ENCODE measurements at regions not wholly inside any gene's neighbourhood (a gene's known extent, or its start where the extent isn't known, plus 50 kb on each side); places are given as distances from the start of the nearest gene placed in this dataset.

DNA sequence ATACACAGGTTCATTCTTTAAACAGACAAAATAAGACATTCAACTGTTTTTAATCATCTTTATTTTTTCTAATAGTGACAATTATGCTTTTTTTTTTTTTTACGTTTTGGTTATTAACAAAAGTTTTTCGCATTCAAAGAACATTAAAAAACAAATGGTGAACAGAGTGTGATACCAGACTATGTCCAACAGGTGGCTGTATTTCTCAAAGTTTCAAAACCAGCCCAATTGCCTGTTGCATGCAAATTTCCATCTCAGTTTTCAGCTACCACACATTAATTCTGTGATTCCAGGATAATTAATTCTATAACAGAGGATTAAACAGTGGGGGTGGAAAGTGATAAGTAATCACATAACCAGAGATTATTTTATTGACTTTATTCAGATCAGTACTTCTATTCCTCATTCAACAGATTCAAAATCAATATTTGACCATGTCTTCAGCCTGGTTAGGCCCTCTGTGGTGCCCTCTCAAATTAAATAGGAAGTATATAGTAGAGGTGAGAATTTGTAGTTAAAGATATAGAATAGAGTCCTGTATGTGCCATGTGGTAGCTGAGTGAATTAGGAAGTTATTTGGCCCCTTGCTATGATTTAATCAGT lies 122.2 kb upstream of the DCBLD2 start:
- Histone ChIP-seq H3K4me3 (no peak overlapping the region), H3K36me3 (no peaks in the 10 kb centered on the region), H3K27ac (no peak overlapping the region), H3K27me3 (no peaks in the 10 kb centered on the region), H3K9me3 (peaks cover 0 to 5% (median 2%) of the 10 kb centered on the region in 4 donors), H3K4me1 (no peaks in the 10 kb centered on the region)
- ATAC-seq (ENCODE audit: low FRiP score in 2 of 2) (peak in 1 of 2 donors; percentile 66), DNase-seq (no peak)
- WGBS, 2 donors, result 27 to 29% methylated on average over 2 of the region's 2 CpGs
- TF ChIP-seq CTCF (IDR thresholded peaks at IDR 0.05), result peak; percentile 29 to 65 (median 50)
- TF ChIP-seq POLR2AphosphoS5 (IDR thresholded peaks at IDR 0.05), result no peak

DNA sequence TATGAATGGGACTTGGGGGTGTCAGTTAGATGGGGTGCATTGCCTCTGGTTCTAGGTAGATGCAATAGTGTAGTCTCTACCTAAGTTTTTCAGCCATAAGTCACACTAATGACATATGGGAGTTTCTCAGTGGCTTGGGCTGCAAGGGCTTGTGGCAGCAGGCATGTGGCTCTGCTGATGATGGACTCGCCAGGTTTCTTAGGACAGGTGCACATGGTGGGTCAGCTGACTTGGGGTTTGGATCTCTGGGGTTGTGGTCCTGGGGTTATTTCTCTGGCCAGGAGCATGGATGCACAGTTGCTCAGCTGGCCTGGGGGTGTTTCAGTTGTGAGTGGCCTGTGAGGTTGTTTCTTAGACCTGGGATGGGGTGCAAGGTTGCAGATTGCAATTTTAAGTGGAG lies 120.0 kb upstream of the DCBLD2 start:
- Histone ChIP-seq H3K27ac (no peak overlapping the region), H3K9me3 (no peaks in the 10 kb centered on the region), H3K27me3 (no peaks in the 10 kb centered on the region), H3K36me3 (no peaks in the 10 kb centered on the region), H3K4me3 (no peak overlapping the region), H3K4me1 (no peaks in the 10 kb centered on the region)
- DNase-seq, result no peak
- ATAC-seq (ENCODE audit: low FRiP score in 2 of 2), result no peak
- whole genome bisulfite sequencing, 2 donors, result 85 to 100% methylated on average over 1 of the region's 1 CpG
- no peak for TF ChIP-seq CTCF (IDR thresholded peaks at IDR 0.05)
- TF ChIP-seq POLR2AphosphoS5 (IDR thresholded peaks at IDR 0.05), result no peak
- no peak for TF ChIP-seq POLR2A (IDR thresholded peaks at IDR 0.05)
- TF ChIP-seq EP300 (IDR thresholded peaks at IDR 0.05), result no peak

DNA sequence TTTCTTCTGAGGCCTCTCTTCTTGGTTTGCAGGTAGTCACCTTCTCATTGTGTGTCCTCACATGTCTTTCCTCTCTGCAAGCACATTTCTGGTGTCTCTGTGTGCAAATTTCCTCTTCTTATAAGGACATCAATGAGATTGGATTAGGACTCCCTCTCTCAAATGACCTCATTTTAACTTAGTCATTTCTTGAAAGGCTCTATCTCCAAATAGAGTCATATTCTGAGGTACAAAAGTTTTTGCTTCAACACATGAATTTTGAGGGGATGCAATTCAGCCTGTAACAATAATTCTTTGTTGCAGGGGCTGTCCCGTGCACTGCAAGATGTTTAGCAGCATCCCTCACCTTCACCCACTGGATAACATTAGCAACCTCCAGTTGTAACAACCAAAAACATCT lies 115.0 kb upstream of the DCBLD2 start:
- H3K4me1 ChIP-seq, result no peaks in the 10 kb centered on the region
- no peaks in the 10 kb centered on the region for H3K27me3 ChIP-seq
- no peak for DNase-seq
- no peaks in the 10 kb centered on the region for H3K9me3 ChIP-seq
- no peaks in the 10 kb centered on the region for H3K36me3 ChIP-seq
- ATAC-seq (ENCODE audit: low FRiP score in 2 of 2), result no peak
- no peak for TF ChIP-seq POLR2A (IDR thresholded peaks at IDR 0.05)
- no peak for TF ChIP-seq POLR2AphosphoS5 (IDR thresholded peaks at IDR 0.05)
- no peak for TF ChIP-seq EP300 (IDR thresholded peaks at IDR 0.05)
- no peak for TF ChIP-seq CTCF (IDR thresholded peaks at IDR 0.05)
- WGBS, 2 donors, result 77 to 83% methylated on average over 1 of the region's 1 CpG
- H3K27ac ChIP-seq, result no peak overlapping the region
- no peak overlapping the region for H3K4me3 ChIP-seq

GRCh38 chr3:99013777-99014315 lies 112.4 kb upstream of the DCBLD2 start:
- no peaks in the 10 kb centered on the region for H3K36me3 ChIP-seq
- 39 to 61% methylated on average over 3 of the region's 3 CpGs for WGBS, 2 donors
- no peak for DNase-seq
- H3K27me3 ChIP-seq, result no peaks in the 10 kb centered on the region
- no peaks in the 10 kb centered on the region for H3K4me1 ChIP-seq
- H3K27ac ChIP-seq, result no peak overlapping the region
- H3K4me3 ChIP-seq, result no peak overlapping the region
- H3K9me3 ChIP-seq, result no peaks in the 10 kb centered on the region
- TF ChIP-seq POLR2A (IDR thresholded peaks at IDR 0.05) (no peak), POLR2AphosphoS5 (IDR thresholded peaks at IDR 0.05) (no peak), CTCF (IDR thresholded peaks at IDR 0.05) (no peak), EP300 (IDR thresholded peaks at IDR 0.05) (no peak)
- ATAC-seq (ENCODE audit: low FRiP score in 2 of 2), result no peak

GRCh38 chr3:99013077-99013476 lies 111.6 kb upstream of the DCBLD2 start:
- no peak for ATAC-seq (ENCODE audit: low FRiP score in 2 of 2)
- Histone ChIP-seq H3K4me3 (no peak overlapping the region), H3K9me3 (no peaks in the 10 kb centered on the region), H3K27ac (no peak overlapping the region), H3K27me3 (no peaks in the 10 kb centered on the region), H3K36me3 (no peaks in the 10 kb centered on the region), H3K4me1 (no peaks in the 10 kb centered on the region)
- TF ChIP-seq POLR2AphosphoS5 (IDR thresholded peaks at IDR 0.05) (no peak), EP300 (IDR thresholded peaks at IDR 0.05) (no peak), POLR2A (IDR thresholded peaks at IDR 0.05) (no peak), CTCF (IDR thresholded peaks at IDR 0.05) (no peak)
- no peak for DNase-seq

Measured in upper lobe of left lung (tissue), 6 donors.